Memory B cell (primary cell): ENCODE measurements at regions not wholly inside any gene's neighbourhood (a gene's known extent, or its start where the extent isn't known, plus 50 kb on each side); places are given as distances from the start of the nearest gene placed in this dataset.
"Not testable (repeated sequence)": the region's sequence is repeated elsewhere in the genome, so short reads cannot be mapped to it uniquely, and the experiment has no call there.

Experiments
- ATAC-seq: fragments of 150-1000 bp; cut with Tn5 transposase; 2 replicates; pipeline ENCODE4 v1.10.0; 2021; ENCODE audit warnings: low read depth, mild to moderate bottlenecking, moderate library complexity
- DNase-seq, 2 donors: peaks; one replicate each; pipeline ENCODE4 v3.0.0; 2022; ENCODE audit warnings: low spot score in 2 of 2
- H3K27ac Mint-ChIP-seq: one replicate; pipeline ENCODE4 v1.8.0; 2022; ENCODE audit warnings: mild to moderate bottlenecking, moderate library complexity, mixed read lengths
- H3K27me3 Mint-ChIP-seq: one replicate; pipeline ENCODE4 v1.8.0; 2022; ENCODE audit warnings: mixed read lengths
- H3K36me3 Mint-ChIP-seq: one replicate; pipeline ENCODE4 v1.8.0; 2022; ENCODE audit warnings: mild to moderate bottlenecking, mixed read lengths
- H3K4me1 Mint-ChIP-seq: one replicate; pipeline ENCODE4 v1.8.0; 2022; ENCODE audit warnings: mixed read lengths
- H3K4me3 Mint-ChIP-seq: one replicate; pipeline ENCODE4 v1.8.0; 2022; ENCODE audit warnings: mild to moderate bottlenecking, moderate library complexity, mixed read lengths
- H3K9me3 Mint-ChIP-seq: one replicate; pipeline ENCODE4 v1.8.0; 2022; ENCODE audit warnings: mixed read lengths

- not testable (repeated sequence) for H3K27me3 Mint-ChIP-seq, H3K36me3 Mint-ChIP-seq, H3K4me1 Mint-ChIP-seq, H3K4me3 Mint-ChIP-seq, H3K9me3 Mint-ChIP-seq, DNase-seq, ATAC-seq, H3K27ac Mint-ChIP-seq
Observed at GRCh38 chr1:234785471-234785919, 175.5 kb upstream of the IRF2BP2 start.

- not testable (repeated sequence) for H3K36me3 Mint-ChIP-seq, ATAC-seq, H3K4me3 Mint-ChIP-seq, H3K9me3 Mint-ChIP-seq, DNase-seq, H3K27ac Mint-ChIP-seq, H3K27me3 Mint-ChIP-seq, H3K4me1 Mint-ChIP-seq
Observed at GRCh38 chr1:234784108-234784507, 174.1 kb upstream of the IRF2BP2 start.

- H3K27me3 Mint-ChIP-seq: no peaks in the 10 kb centered on the region
- H3K4me1 Mint-ChIP-seq: no peaks in the 10 kb centered on the region
- ATAC-seq (no peak), DNase-seq (no peak)
- H3K9me3 Mint-ChIP-seq: no peaks in the 10 kb centered on the region
- no peak overlapping the region for H3K4me3 Mint-ChIP-seq
- H3K36me3 Mint-ChIP-seq: no peaks in the 10 kb centered on the region
- no peak overlapping the region for H3K27ac Mint-ChIP-seq
Observed at GRCh38 chr1:234782791-234783190, 172.8 kb upstream of the IRF2BP2 start.

GRCh38 chr1:234782105-234782751 is 172.2 kb upstream of the IRF2BP2 start:
- Mint-ChIP-seq H3K4me3 (no peak overlapping the region), H3K27me3 (no peaks in the 10 kb centered on the region), H3K27ac (no peak overlapping the region), H3K9me3 (no peaks in the 10 kb centered on the region), H3K36me3 (no peaks in the 10 kb centered on the region), H3K4me1 (no peaks in the 10 kb centered on the region)
- ATAC-seq (no peak), DNase-seq (no peak)

- ATAC-seq: no peak
Observed at GRCh38 chr1:234781241-234782065, 171.5 kb upstream of the IRF2BP2 start.

GRCh38 chr1:234780531-234781162 is 170.7 kb upstream of the IRF2BP2 start:
- H3K36me3 Mint-ChIP-seq: no peaks in the 10 kb centered on the region
- H3K9me3 Mint-ChIP-seq: no peaks in the 10 kb centered on the region
- no peak overlapping the region for H3K4me3 Mint-ChIP-seq
- no peak overlapping the region for H3K27ac Mint-ChIP-seq
- ATAC-seq (no peak), DNase-seq (no peak)
- no peaks in the 10 kb centered on the region for H3K4me1 Mint-ChIP-seq
- no peaks in the 10 kb centered on the region for H3K27me3 Mint-ChIP-seq

More at GRCh38 chr1:234781241-234782065, 171.5 kb upstream of the IRF2BP2 start:
- no peak overlapping the region for H3K4me3 Mint-ChIP-seq
- H3K27ac Mint-ChIP-seq: no peak overlapping the region
- H3K27me3 Mint-ChIP-seq: no peaks in the 10 kb centered on the region
- no peaks in the 10 kb centered on the region for H3K4me1 Mint-ChIP-seq
- H3K36me3 Mint-ChIP-seq: no peaks in the 10 kb centered on the region
- no peak for DNase-seq
- no peaks in the 10 kb centered on the region for H3K9me3 Mint-ChIP-seq

GRCh38 chr1:234780112-234780511 is 170.1 kb upstream of the IRF2BP2 start:
- DNase-seq (no peak), ATAC-seq (no peak)
- Mint-ChIP-seq H3K36me3 (no peaks in the 10 kb centered on the region), H3K4me3 (no peak overlapping the region), H3K27ac (no peak overlapping the region), H3K9me3 (no peaks in the 10 kb centered on the region), H3K4me1 (no peaks in the 10 kb centered on the region), H3K27me3 (no peaks in the 10 kb centered on the region)

- not testable (repeated sequence) for H3K4me3 Mint-ChIP-seq, H3K36me3 Mint-ChIP-seq, ATAC-seq, DNase-seq, H3K4me1 Mint-ChIP-seq, H3K27me3 Mint-ChIP-seq, H3K9me3 Mint-ChIP-seq, H3K27ac Mint-ChIP-seq
Observed at GRCh38 chr1:234779600-234779999, 169.6 kb upstream of the IRF2BP2 start.

GRCh38 chr1:234779160-234779538 is 169.2 kb upstream of the IRF2BP2 start:
- H3K9me3 Mint-ChIP-seq: no peaks in the 10 kb centered on the region
- H3K4me1 Mint-ChIP-seq: no peaks in the 10 kb centered on the region
- no peaks in the 10 kb centered on the region for H3K36me3 Mint-ChIP-seq
- no peak overlapping the region for H3K4me3 Mint-ChIP-seq
- H3K27ac Mint-ChIP-seq: no peak overlapping the region
- H3K27me3 Mint-ChIP-seq: no peaks in the 10 kb centered on the region
- ATAC-seq (no peak), DNase-seq (no peak)

- Mint-ChIP-seq H3K36me3 (no peaks in the 10 kb centered on the region), H3K9me3 (no peaks in the 10 kb centered on the region), H3K4me1 (no peaks in the 10 kb centered on the region), H3K27me3 (no peaks in the 10 kb centered on the region), H3K4me3 (no peak overlapping the region), H3K27ac (no peak overlapping the region)
- DNase-seq (no peak), ATAC-seq (no peak)
Observed at GRCh38 chr1:234778221-234779159, 168.5 kb upstream of the IRF2BP2 start.

- H3K4me1 Mint-ChIP-seq: peaks cover 2% of the 10 kb centered on the region
- no peaks in the 10 kb centered on the region for H3K27me3 Mint-ChIP-seq
- no peak for ATAC-seq
- DNase-seq: no peak
- peaks cover 1% of the 10 kb centered on the region for H3K9me3 Mint-ChIP-seq
- peaks cover 2% of the 10 kb centered on the region for H3K36me3 Mint-ChIP-seq
- no peak overlapping the region for H3K4me3 Mint-ChIP-seq
- H3K27ac Mint-ChIP-seq: no peak overlapping the region
Observed at GRCh38 chr1:234777856-234778220, 167.9 kb upstream of the IRF2BP2 start.

- H3K36me3 Mint-ChIP-seq: peaks cover 2% of the 10 kb centered on the region
- no peak for DNase-seq
- H3K4me1 Mint-ChIP-seq: peaks cover 7% of the 10 kb centered on the region
- H3K9me3 Mint-ChIP-seq: peaks cover 2% of the 10 kb centered on the region
- no peak overlapping the region for H3K4me3 Mint-ChIP-seq
- no peak for ATAC-seq
- H3K27ac Mint-ChIP-seq: no peak overlapping the region
- no peaks in the 10 kb centered on the region for H3K27me3 Mint-ChIP-seq
Observed at GRCh38 chr1:234776876-234777855, 167.2 kb upstream of the IRF2BP2 start.
